NCI-H1105 (cell line): ENCODE measurements at regions not wholly inside any gene's neighbourhood (a gene's known extent, or its start where the extent isn't known, plus 50 kb on each side); places are given as distances from the start of the nearest gene placed in this dataset.
A peak's percentile ranks its signal among the peaks of the same experiment; 100 is the strongest.
"Not testable (repeated sequence)": the region's sequence is repeated elsewhere in the genome, so short reads cannot be mapped to it uniquely, and the experiment has no call there.

Source experiments
- DNase-seq: peaks from one replicate; lab custom pipeline; 2025; lab: John Stamatoyannopoulos, UW

DNA sequence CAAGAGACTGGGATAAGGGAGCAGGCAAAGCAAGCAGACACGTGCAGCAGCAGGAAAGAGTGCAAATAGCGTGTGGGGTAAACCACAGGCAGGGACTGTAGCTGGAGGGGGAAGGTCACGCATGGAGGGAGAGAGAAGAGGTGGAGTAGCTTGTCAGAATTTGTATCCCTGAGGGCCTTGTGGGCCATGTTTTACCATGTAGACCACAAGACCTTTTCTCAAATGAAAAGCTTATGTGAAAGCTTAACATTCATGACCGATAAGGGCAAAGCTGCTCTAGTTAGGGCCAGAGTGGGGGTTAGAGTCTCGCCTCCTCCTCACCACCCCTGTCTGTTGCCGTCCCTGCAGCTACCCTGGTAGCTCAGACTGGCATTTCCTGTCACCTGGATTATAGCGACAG lies 152.9 kb upstream of the E2F7 start:
- no peak for DNase-seq

- not testable (repeated sequence) for DNase-seq
Observed at GRCh38 chr12:77216136-77216535, 150.8 kb upstream of the E2F7 start.

DNA sequence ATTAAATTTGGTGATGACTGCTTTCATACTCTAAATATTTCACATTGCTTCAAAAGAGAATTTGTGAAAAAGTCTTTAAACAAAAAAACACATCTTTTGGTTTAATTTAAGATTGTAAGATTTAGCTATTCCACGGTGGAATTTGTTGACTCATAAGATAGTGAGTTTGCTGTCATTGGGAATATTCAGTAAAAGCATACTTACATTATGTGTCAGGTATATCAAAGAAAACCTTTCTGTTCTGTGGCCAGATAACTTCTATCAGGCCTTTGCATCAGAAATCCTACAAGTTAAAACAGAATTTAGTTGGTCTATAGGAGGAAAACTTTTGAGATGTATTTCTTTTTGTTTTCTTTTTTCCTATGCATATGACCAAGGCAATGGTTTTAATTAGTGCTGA lies 148.8 kb upstream of the E2F7 start:
- no peak for DNase-seq

DNA sequence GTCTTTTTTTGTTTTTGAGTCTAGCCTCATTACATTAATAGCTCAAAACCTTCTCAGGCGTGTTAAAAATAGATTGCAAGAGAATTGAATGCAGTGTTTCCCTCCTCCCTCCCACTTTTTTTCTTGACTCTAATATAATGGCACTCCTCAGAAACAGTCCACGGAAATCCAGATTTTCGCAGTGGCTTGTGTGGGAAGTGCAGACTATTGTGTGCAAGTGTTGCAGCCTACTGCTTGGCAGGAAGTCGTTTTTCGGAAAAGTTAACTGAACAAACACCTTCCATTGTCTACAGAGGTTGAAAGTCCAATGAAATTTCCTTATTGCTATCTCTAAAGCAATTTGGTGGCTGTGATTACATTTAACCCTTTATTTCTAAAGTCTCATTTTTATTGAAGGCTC lies 147.9 kb upstream of the E2F7 start:
- DNase-seq: no peak

DNA sequence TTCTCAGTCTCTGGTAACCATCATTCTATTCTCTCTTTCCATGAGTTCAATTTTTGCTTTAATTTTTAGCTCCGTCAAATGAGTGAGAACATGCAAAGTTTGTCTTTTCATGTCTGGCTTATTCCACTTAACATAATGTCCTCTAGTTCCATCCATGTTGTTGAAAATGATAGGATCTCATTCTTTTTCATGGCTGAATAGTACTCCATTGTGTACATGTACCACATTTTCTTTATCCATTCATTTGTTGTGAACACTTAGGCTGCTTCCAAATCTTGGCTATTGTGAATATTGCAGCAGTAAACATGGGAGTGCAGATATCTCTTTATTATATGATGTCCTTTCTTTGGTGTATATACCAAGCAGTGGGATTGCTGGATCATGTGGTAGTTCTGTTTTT lies 145.4 kb upstream of the E2F7 start:
- no peak for DNase-seq

DNA sequence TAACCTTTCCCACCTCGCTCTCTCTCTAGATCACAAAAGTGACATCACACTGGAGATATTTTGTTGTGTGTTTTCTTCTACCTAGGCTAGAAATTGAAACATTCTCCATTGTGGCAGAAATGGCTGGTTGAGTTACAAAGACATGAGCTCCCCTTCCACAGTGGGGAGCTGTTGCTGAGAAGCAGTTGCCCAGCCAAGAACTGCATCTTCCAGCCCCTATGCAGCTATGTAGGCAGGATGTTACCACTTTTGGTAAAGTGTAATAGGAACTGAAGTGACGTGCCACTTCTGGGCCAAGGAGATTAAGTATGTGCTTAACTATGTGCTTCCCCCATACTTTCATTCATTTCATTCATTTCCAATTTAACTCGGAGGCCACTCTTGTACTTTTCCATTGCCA lies 138.7 kb upstream of the E2F7 start:
- DNase-seq: no peak

- no peak for DNase-seq
Observed at GRCh38 chr12:77202457-77203060, 137.2 kb upstream of the E2F7 start.

DNA sequence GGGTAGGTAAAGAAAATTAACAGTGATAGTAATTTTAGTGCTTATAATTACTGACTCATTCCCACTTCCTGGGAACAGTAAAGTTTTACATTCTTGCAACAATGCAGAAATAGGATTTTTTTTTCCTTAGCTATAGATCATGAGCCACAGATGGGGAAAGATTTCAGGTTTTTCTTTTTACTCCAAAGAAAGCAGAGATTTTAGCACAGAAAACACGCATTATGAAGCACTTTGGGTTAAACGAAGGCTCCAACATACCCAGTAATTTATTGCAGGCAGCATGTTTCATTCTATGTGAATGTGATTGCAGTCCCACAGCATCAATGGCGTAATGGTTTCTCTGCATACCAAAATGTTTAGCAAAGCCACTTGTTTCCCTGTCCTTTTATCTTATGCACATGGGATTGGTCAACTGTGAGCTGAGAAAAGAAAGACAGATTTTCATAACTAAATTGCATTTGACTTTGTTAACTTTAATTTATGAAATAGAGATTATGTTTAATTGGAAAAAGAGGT lies 124.6 kb upstream of the E2F7 start:
- DNase-seq: no peak

- DNase-seq: no peak
Observed at GRCh38 chr12:77189458-77189857, 124.1 kb upstream of the E2F7 start.

DNA sequence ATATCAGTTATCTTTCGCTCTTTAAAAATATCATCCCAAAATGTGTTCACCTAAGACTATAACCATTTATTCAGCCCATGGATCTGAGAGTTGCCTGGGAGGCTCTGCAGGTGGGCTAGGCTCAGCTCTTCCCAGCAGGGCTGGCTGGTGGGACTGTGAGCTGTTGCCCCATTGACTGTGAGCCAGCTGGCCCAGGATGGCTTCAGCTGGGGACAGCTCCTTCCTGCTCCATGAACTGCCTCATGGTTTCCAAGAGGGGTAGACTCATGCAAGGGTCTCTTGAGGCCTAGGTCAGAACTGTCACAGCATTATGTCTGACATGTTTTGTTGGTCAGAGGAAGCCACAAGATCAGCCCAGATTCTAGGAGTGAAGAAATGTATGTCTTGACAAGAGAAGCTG lies 114.1 kb upstream of the E2F7 start:
- DNase-seq: no peak

DNA sequence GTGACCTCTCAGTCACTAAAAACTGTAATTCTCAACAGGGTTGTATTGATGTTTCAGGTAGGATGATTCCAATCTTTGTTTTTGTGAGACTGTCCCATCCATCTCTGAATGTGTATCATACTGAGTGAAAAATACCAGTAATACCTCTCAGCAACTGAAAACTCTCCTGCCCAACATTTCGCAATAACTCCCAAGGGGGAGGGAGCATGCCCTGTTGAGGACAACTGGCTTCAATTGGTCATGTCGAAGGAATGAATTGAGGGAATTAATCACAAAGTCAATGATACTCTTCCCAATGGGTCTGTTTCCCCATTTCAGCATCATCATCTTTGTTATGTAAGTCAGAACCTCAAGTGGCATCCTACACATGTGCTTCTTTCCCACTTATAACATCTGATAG lies 102.4 kb upstream of the E2F7 start:
- DNase-seq: no peak

GRCh38 chr12:77166696-77167095 lies 101.3 kb upstream of the E2F7 start:
- DNase-seq: no peak

GRCh38 chr12:77163074-77164038 lies 98.0 kb upstream of the E2F7 start:
- DNase-seq: no peak

GRCh38 chr12:77161944-77162343 lies 96.6 kb upstream of the E2F7 start:
- DNase-seq: no peak

- DNase-seq: no peak
Observed at GRCh38 chr12:77160931-77161330, 95.6 kb upstream of the E2F7 start.

DNA sequence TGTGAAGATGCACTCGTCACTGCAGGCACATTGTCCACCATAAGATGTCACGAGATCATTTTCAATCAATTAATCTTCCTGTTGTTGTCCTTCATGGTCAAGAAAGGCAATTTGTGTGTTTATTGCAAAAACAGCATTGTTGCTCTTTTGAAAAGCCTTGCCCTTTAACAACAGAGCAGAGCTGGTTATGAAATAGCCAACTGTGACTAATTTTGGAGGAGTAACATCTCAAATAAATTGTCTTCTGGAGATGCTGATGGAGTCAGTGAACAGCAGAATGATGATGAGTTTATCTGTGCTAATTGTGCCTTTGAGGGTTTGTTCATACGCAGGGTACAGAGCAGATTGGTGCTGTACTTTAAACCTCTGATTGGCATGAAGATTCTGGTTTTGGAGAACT lies 88.3 kb upstream of the E2F7 start:
- no peak for DNase-seq

DNA sequence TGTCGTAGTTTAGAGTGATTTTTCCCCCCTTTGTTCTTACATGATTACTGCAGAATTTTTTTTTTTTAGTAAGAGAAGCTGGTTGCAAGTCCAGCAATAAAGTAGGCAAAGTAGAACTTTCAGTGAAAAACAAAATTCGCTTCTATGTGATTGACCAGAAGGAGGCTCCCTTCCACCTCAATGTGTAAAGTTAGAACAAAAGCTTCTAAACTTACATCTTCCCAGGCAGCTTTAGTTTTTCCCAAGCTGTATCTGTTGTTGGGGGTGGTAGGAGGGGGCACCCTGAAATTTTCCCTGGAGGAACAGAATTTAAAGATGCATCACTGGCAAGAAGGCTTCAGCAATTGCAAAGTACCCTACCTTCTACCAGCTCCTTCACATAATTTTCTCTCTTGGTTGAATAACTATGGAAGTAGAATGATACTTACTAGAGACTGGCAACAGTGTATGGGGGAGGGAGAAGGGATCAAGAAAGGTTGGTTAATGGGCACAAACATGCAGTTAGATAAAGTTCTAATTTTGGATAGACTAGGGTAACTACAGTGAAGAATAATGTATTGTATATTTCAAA lies 87.3 kb upstream of the E2F7 start:
- DNase-seq: no peak

DNA sequence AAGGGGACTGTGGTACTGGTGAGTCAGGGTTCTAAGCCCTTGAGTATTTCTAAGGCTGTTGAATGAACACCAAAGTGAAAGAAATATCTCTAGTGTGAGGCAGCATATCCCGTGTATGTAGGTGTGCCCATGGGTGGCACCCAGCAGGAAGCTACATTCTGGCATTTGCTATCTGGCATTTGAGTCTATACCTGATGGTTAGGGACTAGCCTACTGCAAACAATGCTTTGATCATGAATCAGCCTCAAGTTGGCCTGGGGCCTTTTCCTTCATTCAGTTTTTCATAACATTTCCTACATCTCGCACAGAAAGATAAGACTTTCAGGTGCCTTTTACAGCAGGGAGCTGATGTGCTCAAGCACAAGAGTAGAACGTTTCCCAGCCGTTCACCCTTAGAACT lies 85.7 kb upstream of the E2F7 start:
- DNase-seq: no peak

- DNase-seq: no peak
Observed at GRCh38 chr12:77133566-77133965, 68.2 kb upstream of the E2F7 start.

- DNase-seq: peak; percentile 45
Observed at GRCh38 chr12:77131977-77132490, 66.7 kb upstream of the E2F7 start.

DNA sequence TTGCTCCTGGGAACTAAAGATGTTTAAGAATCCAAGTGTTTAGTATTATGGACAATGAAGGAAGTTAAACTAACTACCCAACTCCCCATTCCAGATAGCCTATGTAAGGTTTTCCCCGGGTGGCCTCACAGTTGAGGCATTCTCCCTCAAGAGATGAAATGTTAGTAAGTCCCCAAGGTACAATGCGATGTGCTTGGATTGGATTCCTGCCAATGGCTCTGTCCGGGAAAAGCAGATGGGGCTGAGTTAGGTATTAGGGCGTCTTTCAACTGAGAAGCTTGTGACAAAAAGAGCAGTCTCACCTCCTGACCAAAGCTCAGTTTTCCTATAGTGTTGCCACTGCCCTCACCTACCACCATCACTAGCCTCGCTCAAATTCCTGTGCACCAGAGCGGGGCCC lies 64.8 kb upstream of the E2F7 start:
- DNase-seq: no peak

DNA sequence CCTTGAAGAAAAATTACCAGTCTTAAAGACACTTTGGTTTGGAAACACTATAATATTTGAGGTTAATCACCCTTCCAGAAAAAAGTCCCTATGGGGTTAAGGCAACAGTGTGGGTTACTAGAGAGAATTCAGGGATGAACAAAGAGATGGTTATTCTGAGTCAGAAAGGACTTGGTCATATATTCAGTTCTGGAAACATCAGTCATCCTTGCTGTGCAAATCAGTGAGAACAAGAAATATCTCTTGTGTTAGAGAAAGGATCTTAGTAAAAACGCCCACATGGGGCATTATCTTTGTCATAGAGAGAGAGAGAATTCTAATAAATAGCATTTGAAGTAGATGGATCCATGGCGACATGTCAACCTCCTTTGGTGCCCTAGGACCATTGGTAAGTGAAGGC lies 59.4 kb upstream of the E2F7 start:
- no peak for DNase-seq

DNA sequence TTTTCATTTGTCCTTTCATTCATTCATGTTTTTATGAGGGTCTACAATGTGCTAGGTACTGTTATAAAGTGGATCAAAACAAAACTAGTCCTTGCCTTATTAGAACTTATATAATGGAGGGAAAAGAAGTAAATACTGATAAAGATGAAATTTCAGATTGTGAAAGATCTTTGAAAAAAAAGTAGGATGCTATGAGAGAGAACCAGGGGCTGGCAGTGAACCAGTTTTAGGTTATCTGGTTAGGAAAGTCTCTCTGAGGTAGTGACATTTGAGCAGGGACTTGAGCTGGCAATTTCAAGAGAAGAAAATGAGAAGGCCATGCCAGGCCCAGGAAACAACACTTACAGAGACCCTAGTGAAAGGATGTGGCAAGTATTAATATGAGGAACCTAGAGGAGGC lies 57.3 kb upstream of the E2F7 start:
- no peak for DNase-seq
